SK-N-SH (cell line): ENCODE measurements at regions not wholly inside any gene's neighbourhood (a gene's known extent, or its start where the extent isn't known, plus 50 kb on each side); places are given as distances from the start of the nearest gene placed in this dataset.

Source experiments
- CTCF ChIA-PET: fragments of 300-600, 350-600 bp; formaldehyde crosslinking; extraction: SDS; loops from one replicate; lab custom pipeline; 2021; lab: Yijun Ruan, JAX
- POLR2A ChIA-PET: fragments of 350-600 bp; sonication (Branson Sonifier 250); formaldehyde crosslinking; extraction: SDS; loops from one replicate; lab custom pipeline; 2020; ENCODE audit warnings: antibody characterized with exemption, inconsistent platforms; lab: Yijun Ruan, JAX
- DNase-seq: peaks from one replicate; pipeline ENCODE4 v3.0.0; 2012
- H2AFZ ChIP-seq: fragments of 200-600 bp; sonication (generic); 2 replicates; pipeline ENCODE4 v1.8.1; 2016; ENCODE audit warnings: antibody characterized with exemption, mild to moderate bottlenecking, low read depth
- H3F3A ChIP-seq: fragments of 200-600 bp; sonication (generic); replicated peaks from 2 replicates; pipeline ENCODE3; 2016; ENCODE audit warnings: antibody characterized with exemption, mild to moderate bottlenecking; ENCODE audit not compliant: insufficient read depth
- H3K27ac ChIP-seq, 2 experiments: fragments of 200-500 bp in 1 of 2; fragments of 200-600 bp in 1 of 2; sonication (Bioruptor generic) in 1 of 2; sonication (generic), shearing (Covaris generic) in 1 of 2; 2 replicates each; pipeline versions ENCODE4 v1.5.1 to v1.6.1; 2014 to 2016; ENCODE audit warnings: low read depth in 2 of 2, inconsistent platforms in 1 of 2, low read length in 1 of 2, mild to moderate bottlenecking in 1 of 2, mixed read lengths in 1 of 2
- H3K27me3 ChIP-seq: fragments of 200-600 bp; sonication (generic), shearing (Covaris generic); 2 replicates; pipeline ENCODE4 v1.6.1; 2016; ENCODE audit warnings: mixed run types; ENCODE audit not compliant: insufficient read depth
- H3K36me3 ChIP-seq, 2 experiments: fragments of 200-500 bp in 1 of 2; fragments of 200-600 bp in 1 of 2; sonication (Bioruptor generic) in 1 of 2; sonication (generic) in 1 of 2; replicated peaks in 1 of 2; 2 replicates each; pipeline versions ENCODE3 to v1.5.1; 2014 to 2016; ENCODE audit warnings: low read length in 1 of 2, mild to moderate bottlenecking in 1 of 2; ENCODE audit not compliant: insufficient read depth in 2 of 2, control insufficient read depth in 1 of 2
- H3K4me1 ChIP-seq, 2 experiments: fragments of 200-500 bp in 1 of 2; fragments of 200-600 bp in 1 of 2; sonication (Bioruptor generic) in 1 of 2; sonication (generic), shearing (Covaris generic) in 1 of 2; 2 replicates each; pipeline versions ENCODE4 v1.5.1 to v1.6.1; 2014 to 2016; ENCODE audit warnings: low read depth in 1 of 2, low read length in 1 of 2, mixed run types in 1 of 2; ENCODE audit not compliant: insufficient read depth in 2 of 2, control insufficient read depth in 1 of 2
- H3K4me2 ChIP-seq: fragments of 200-600 bp; sonication (generic), shearing (Covaris generic); 2 replicates; pipeline ENCODE4 v1.6.1; 2017; ENCODE audit warnings: mixed run types
- H3K4me3 ChIP-seq, 2 experiments: fragments of 200-500 bp in 1 of 2; fragments of 200-600 bp in 1 of 2; sonication (Bioruptor generic) in 1 of 2; sonication (generic), shearing (Covaris generic) in 1 of 2; 2 replicates each; pipeline versions ENCODE4 v1.5.1 to v1.8.1; 2014 to 2016; ENCODE audit warnings: low read depth in 2 of 2, inconsistent platforms in 1 of 2, low read length in 1 of 2, mild to moderate bottlenecking in 1 of 2, mixed read lengths in 1 of 2, moderate library complexity in 1 of 2
- H3K79me2 ChIP-seq: fragments of 200-600 bp; sonication (generic); 2 replicates; pipeline ENCODE4 v1.8.1; 2017; ENCODE audit warnings: mild to moderate bottlenecking; ENCODE audit not compliant: insufficient read depth
- H3K9ac ChIP-seq: fragments of 200-600 bp; sonication (generic); 2 replicates; pipeline ENCODE4 v1.6.1; 2017; ENCODE audit warnings: mixed run types
- H3K9me2 ChIP-seq: fragments of 200-600 bp; sonication (generic); 2 replicates; pipeline ENCODE4 v1.6.1; 2017; ENCODE audit warnings: mixed run types
- H3K9me3 ChIP-seq: fragments of 200-600 bp; sonication (generic); 2 replicates; pipeline ENCODE4 v1.6.1; 2017; ENCODE audit warnings: mixed run types, mild to moderate bottlenecking, moderate library complexity
- H4K20me1 ChIP-seq: fragments of 200-600 bp; sonication (generic); 2 replicates; pipeline ENCODE4 v1.6.1; 2017; ENCODE audit warnings: mild to moderate bottlenecking, mixed run types; ENCODE audit not compliant: insufficient read depth
- ELF1 ChIP-seq: IDR thresholded peaks from 2 replicates; pipeline ENCODE4 v1.4.0; 2012
- EZH2phosphoT487 ChIP-seq: fragments of 200-600 bp; sonication (generic); IDR thresholded peaks from 2 replicates; pipeline ENCODE4 v1.6.1; 2017; ENCODE audit warnings: low read depth, mixed run types, mild to moderate bottlenecking, antibody characterized with exemption, moderate library complexity, borderline replicate concordance
- FOSL2 ChIP-seq: IDR thresholded peaks from 2 replicates; pipeline ENCODE4 v1.4.0; 2012; ENCODE audit warnings: low read depth, mild to moderate bottlenecking, moderate library complexity, borderline replicate concordance
- FOXM1 ChIP-seq: IDR thresholded peaks from 2 replicates; pipeline ENCODE4 v1.4.0; 2012; ENCODE audit warnings: low read depth, mild to moderate bottlenecking
- GABPA ChIP-seq: IDR thresholded peaks from 2 replicates; pipeline ENCODE4 v1.4.0; 2012; ENCODE audit warnings: low read depth, mild to moderate bottlenecking
- GATA2 ChIP-seq: sonication (generic); formaldehyde crosslinking; IDR thresholded peaks from 2 replicates; pipeline ENCODE4 v1.5.0; 2020; ENCODE audit warnings: mild to moderate bottlenecking, missing genetic modification reagents
- JUND ChIP-seq: IDR thresholded peaks from 2 replicates; pipeline ENCODE4 v1.4.0; 2012
- MEF2A ChIP-seq: IDR thresholded peaks from 2 replicates; pipeline ENCODE4 v1.4.0; 2012; ENCODE audit warnings: low read depth, borderline replicate concordance
- MXI1 ChIP-seq: IDR thresholded peaks from 2 replicates; pipeline ENCODE4 v1.6.1; 2012; ENCODE audit warnings: mild to moderate bottlenecking, low read depth, low read length, improper control_type of control experiment
- POLR2AphosphoS5 ChIP-seq: IDR thresholded peaks from 2 replicates; pipeline ENCODE4 v1.6.1; 2012; ENCODE audit warnings: low read depth, low read length
- RCOR1 ChIP-seq: fragments of 150-350 bp; IDR thresholded peaks from 2 replicates; pipeline ENCODE4 v1.6.1; 2017; ENCODE audit warnings: antibody characterized with exemption, low read length
- SIN3A ChIP-seq: IDR thresholded peaks from 2 replicates; pipeline ENCODE4 v1.6.1; 2012; ENCODE audit warnings: low read depth, mild to moderate bottlenecking, low read length, moderate library complexity, borderline replicate concordance
- SMC3 ChIP-seq: IDR thresholded peaks from 2 replicates; pipeline ENCODE4 v1.6.1; 2012; ENCODE audit warnings: low read depth, low read length, improper control_type of control experiment
- TAF1 ChIP-seq: IDR thresholded peaks from 2 replicates; pipeline ENCODE4 v1.6.1; 2012; ENCODE audit warnings: low read depth, mild to moderate bottlenecking, low read length, moderate library complexity, borderline replicate concordance
- TCF12 ChIP-seq: IDR thresholded peaks from 2 replicates; pipeline ENCODE4 v1.4.0; 2012
- WGBS: methylation state at CpG from one replicate; pipeline ENCODE4 v1.1.6; 2017; ENCODE audit warnings: low lambda C conversion rate; 5-methylcytosine and 5-hydroxymethylcytosine counted together
- TF ChIP-seq, protein P1 (sequence below): IDR thresholded peaks from 2 replicates; pipeline ENCODE4 v1.4.0; 2012; ENCODE audit warnings: low read depth, borderline replicate concordance
- TF ChIP-seq, protein P2 (sequence below): IDR thresholded peaks from 2 replicates; pipeline ENCODE4; 2012
- TF ChIP-seq, protein P3 (sequence below): IDR thresholded peaks from 2 replicates; pipeline ENCODE4 v1.6.1; 2012; ENCODE audit warnings: mild to moderate bottlenecking, low read depth, low read length, moderate library complexity
- TF ChIP-seq, protein P4 (sequence below): IDR thresholded peaks from 2 replicates; pipeline ENCODE4 v1.4.0; 2012; ENCODE audit warnings: low read depth
- TF ChIP-seq, protein P5 (sequence below): fragments of 200-600 bp; sonication (generic); IDR thresholded peaks from 2 replicates; pipeline ENCODE4 v1.6.1; 2017; ENCODE audit warnings: antibody characterized with exemption, mild to moderate bottlenecking, moderate library complexity

DNA sequence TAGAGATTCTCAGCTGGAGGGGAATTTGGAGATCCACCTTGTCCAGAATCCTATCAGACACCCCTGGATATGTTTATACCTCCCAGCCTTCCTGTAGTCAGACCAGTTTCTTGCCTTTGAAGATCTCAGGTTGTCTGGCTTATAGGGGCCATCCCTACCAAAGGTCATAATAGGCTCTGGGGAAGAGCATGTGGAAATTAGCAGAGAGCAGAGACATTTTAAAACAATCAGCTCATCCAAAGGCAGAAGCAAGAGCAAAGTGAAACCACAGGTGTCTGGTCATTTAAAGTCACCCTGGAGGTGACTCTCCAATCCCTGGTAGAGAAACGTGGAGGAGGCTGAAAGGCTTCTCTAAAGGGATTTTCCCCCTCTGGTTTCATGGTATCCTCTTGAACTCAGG, 299.3 kb upstream of the EEF2KMT start:
- ChIA-PET CTCF (no interaction called here), POLR2A (no interaction called here)
- no peaks in the 10 kb centered on the region for H3K79me2 ChIP-seq
- no peaks in the 10 kb centered on the region for H3K4me1 ChIP-seq
- WGBS: no CpG with 5 or more reads among the region's 1 CpG
- no peaks in the 10 kb centered on the region for H3K27me3 ChIP-seq
- no peak overlapping the region for H3K4me2 ChIP-seq
- H3K4me3 ChIP-seq: no peak overlapping the region
- no peaks in the 10 kb centered on the region for H3K9me2 ChIP-seq
- no peak overlapping the region for H3K27ac ChIP-seq
- H3K36me3 ChIP-seq: no peaks in the 10 kb centered on the region
- H4K20me1 ChIP-seq: no peaks in the 10 kb centered on the region
- no peak overlapping the region for H3K9ac ChIP-seq
- no peaks in the 10 kb centered on the region for H3F3A ChIP-seq
- H2AFZ ChIP-seq: no peak overlapping the region
- DNase-seq: no peak
- no peaks in the 10 kb centered on the region for H3K9me3 ChIP-seq
- no peak for TF ChIP-seq GABPA
- no peak for TF ChIP-seq SIN3A
- TF ChIP-seq TCF12: no peak
- TF ChIP-seq ELF1: no peak
- TF ChIP-seq MEF2A: no peak
- TF ChIP-seq, protein P1, sequence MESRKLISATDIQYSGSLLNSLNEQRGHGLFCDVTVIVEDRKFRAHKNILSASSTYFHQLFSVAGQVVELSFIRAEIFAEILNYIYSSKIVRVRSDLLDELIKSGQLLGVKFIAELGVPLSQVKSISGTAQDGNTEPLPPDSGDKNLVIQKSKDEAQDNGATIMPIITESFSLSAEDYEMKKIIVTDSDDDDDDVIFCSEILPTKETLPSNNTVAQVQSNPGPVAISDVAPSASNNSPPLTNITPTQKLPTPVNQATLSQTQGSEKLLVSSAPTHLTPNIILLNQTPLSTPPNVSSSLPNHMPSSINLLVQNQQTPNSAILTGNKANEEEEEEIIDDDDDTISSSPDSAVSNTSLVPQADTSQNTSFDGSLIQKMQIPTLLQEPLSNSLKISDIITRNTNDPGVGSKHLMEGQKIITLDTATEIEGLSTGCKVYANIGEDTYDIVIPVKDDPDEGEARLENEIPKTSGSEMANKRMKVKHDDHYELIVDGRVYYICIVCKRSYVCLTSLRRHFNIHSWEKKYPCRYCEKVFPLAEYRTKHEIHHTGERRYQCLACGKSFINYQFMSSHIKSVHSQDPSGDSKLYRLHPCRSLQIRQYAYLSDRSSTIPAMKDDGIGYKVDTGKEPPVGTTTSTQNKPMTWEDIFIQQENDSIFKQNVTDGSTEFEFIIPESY: no peak
- no peak for TF ChIP-seq EZH2phosphoT487
- no peak for TF ChIP-seq FOXM1
- TF ChIP-seq GATA2 (CRISPR knock-in tag): no peak
- no peak for TF ChIP-seq TAF1
- no peak for TF ChIP-seq JUND
- TF ChIP-seq SMC3: no peak
- TF ChIP-seq, protein P2, sequence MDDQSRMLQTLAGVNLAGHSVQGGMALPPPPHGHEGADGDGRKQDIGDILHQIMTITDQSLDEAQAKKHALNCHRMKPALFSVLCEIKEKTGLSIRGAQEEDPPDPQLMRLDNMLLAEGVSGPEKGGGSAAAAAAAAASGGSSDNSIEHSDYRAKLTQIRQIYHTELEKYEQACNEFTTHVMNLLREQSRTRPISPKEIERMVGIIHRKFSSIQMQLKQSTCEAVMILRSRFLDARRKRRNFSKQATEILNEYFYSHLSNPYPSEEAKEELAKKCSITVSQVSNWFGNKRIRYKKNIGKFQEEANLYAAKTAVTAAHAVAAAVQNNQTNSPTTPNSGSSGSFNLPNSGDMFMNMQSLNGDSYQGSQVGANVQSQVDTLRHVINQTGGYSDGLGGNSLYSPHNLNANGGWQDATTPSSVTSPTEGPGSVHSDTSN: no peak
- no peak for TF ChIP-seq POLR2AphosphoS5
- TF ChIP-seq, protein P3, sequence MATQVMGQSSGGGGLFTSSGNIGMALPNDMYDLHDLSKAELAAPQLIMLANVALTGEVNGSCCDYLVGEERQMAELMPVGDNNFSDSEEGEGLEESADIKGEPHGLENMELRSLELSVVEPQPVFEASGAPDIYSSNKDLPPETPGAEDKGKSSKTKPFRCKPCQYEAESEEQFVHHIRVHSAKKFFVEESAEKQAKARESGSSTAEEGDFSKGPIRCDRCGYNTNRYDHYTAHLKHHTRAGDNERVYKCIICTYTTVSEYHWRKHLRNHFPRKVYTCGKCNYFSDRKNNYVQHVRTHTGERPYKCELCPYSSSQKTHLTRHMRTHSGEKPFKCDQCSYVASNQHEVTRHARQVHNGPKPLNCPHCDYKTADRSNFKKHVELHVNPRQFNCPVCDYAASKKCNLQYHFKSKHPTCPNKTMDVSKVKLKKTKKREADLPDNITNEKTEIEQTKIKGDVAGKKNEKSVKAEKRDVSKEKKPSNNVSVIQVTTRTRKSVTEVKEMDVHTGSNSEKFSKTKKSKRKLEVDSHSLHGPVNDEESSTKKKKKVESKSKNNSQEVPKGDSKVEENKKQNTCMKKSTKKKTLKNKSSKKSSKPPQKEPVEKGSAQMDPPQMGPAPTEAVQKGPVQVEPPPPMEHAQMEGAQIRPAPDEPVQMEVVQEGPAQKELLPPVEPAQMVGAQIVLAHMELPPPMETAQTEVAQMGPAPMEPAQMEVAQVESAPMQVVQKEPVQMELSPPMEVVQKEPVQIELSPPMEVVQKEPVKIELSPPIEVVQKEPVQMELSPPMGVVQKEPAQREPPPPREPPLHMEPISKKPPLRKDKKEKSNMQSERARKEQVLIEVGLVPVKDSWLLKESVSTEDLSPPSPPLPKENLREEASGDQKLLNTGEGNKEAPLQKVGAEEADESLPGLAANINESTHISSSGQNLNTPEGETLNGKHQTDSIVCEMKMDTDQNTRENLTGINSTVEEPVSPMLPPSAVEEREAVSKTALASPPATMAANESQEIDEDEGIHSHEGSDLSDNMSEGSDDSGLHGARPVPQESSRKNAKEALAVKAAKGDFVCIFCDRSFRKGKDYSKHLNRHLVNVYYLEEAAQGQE: no peak
- TF ChIP-seq, protein P4, sequence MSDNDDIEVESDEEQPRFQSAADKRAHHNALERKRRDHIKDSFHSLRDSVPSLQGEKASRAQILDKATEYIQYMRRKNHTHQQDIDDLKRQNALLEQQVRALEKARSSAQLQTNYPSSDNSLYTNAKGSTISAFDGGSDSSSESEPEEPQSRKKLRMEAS: no peak
- no peak for TF ChIP-seq FOSL2
- no peak for TF ChIP-seq RCOR1
- TF ChIP-seq MXI1: no peak
- TF ChIP-seq, protein P5, sequence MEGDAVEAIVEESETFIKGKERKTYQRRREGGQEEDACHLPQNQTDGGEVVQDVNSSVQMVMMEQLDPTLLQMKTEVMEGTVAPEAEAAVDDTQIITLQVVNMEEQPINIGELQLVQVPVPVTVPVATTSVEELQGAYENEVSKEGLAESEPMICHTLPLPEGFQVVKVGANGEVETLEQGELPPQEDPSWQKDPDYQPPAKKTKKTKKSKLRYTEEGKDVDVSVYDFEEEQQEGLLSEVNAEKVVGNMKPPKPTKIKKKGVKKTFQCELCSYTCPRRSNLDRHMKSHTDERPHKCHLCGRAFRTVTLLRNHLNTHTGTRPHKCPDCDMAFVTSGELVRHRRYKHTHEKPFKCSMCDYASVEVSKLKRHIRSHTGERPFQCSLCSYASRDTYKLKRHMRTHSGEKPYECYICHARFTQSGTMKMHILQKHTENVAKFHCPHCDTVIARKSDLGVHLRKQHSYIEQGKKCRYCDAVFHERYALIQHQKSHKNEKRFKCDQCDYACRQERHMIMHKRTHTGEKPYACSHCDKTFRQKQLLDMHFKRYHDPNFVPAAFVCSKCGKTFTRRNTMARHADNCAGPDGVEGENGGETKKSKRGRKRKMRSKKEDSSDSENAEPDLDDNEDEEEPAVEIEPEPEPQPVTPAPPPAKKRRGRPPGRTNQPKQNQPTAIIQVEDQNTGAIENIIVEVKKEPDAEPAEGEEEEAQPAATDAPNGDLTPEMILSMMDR: no peak
